Peyer's patch (tissue), 4 donors: ENCODE measurements at regions not wholly inside any gene's neighbourhood (a gene's known extent, or its start where the extent isn't known, plus 50 kb on each side); places are given as distances from the start of the nearest gene placed in this dataset.
"Not testable (repeated sequence)": the region's sequence is repeated elsewhere in the genome, so short reads cannot be mapped to it uniquely, and the experiment has no call there.

Source experiments
- DNase-seq, 3 donors: peaks; one replicate each; pipeline ENCODE4 v3.0.0-alpha.2; 2017 to 2019
- H3K27ac ChIP-seq, 4 donors: fragments of 200-600 bp; sonication (generic); one replicate each; pipeline ENCODE4 v1.5.1; 2016 to 2019
- H3K27me3 ChIP-seq, 2 donors: fragments of 200-600 bp; sonication (generic); one replicate each; pipeline ENCODE4 v1.5.1; 2019
- H3K36me3 ChIP-seq, 3 donors: fragments of 200-600 bp; sonication (generic); one replicate each; pipeline ENCODE4 v1.5.1; 2016 to 2019
- H3K4me1 ChIP-seq, 4 donors: fragments of 200-600 bp; sonication (generic); one replicate each; pipeline ENCODE4 v1.5.1; 2016 to 2019
- H3K4me3 ChIP-seq, 4 donors: fragments of 200-600 bp; sonication (generic); 1 replicate in 3 of 4; 2 replicates in 1 of 4; pipeline ENCODE4 v1.5.1; 2016 to 2019; ENCODE audit warnings: mild to moderate bottlenecking in 1 of 4
- H3K9me3 ChIP-seq, 4 donors: fragments of 200-600 bp; sonication (generic); one replicate each; pipeline ENCODE4 v1.5.1; 2016 to 2019; ENCODE audit warnings: mild to moderate bottlenecking in 1 of 4
- CTCF ChIP-seq, 6 experiments: fragments of 450-650 bp in 4 of 6; fragments of 200-600 bp in 2 of 6; sonication (generic) in 1 of 6; IDR thresholded peaks; one replicate each; pipeline ENCODE4 v1.5.1; 2017 to 2019; ENCODE audit warnings: antibody characterized with exemption in 6 of 6, mild to moderate bottlenecking in 3 of 6, moderate library complexity in 1 of 6
- POLR2A ChIP-seq, 2 donors: fragments of 450-650 bp; IDR thresholded peaks; one replicate each; pipeline ENCODE4 v1.5.1; 2017; ENCODE audit warnings: antibody characterized with exemption in 2 of 2, mild to moderate bottlenecking in 2 of 2, moderate library complexity in 2 of 2

- Histone ChIP-seq H3K4me3 (no peak overlapping the region), H3K27me3 (no peaks in the 10 kb centered on the region), H3K36me3 (no peaks in the 10 kb centered on the region), H3K4me1 (no peaks in the 10 kb centered on the region), H3K27ac (no peak overlapping the region), H3K9me3 (no peaks in the 10 kb centered on the region)
- no peak for TF ChIP-seq CTCF (IDR thresholded peaks at IDR 0.05)
- DNase-seq, result no peak
Observed at GRCh38 chr16:75862098-75862386, 135.8 kb upstream of the CPHXL start.

GRCh38 chr16:75864243-75864642 is 138.0 kb upstream of the CPHXL start:
- no peaks in the 10 kb centered on the region for H3K36me3 ChIP-seq
- TF ChIP-seq CTCF (IDR thresholded peaks at IDR 0.05) (no peak), POLR2A (IDR thresholded peaks at IDR 0.05) (no peak)

GRCh38 chr16:75865736-75866135 is 139.4 kb upstream of the CPHXL start:
- Histone ChIP-seq H3K27ac (no peak overlapping the region), H3K27me3 (no peaks in the 10 kb centered on the region), H3K4me1 (no peaks in the 10 kb centered on the region), H3K4me3 (no peak overlapping the region), H3K9me3 (no peaks in the 10 kb centered on the region), H3K36me3 (no peaks in the 10 kb centered on the region)
- no peak for DNase-seq
- TF ChIP-seq CTCF (IDR thresholded peaks at IDR 0.05), result no peak
- TF ChIP-seq POLR2A (IDR thresholded peaks at IDR 0.05), result no peak

More at GRCh38 chr16:75864243-75864642, 138.0 kb upstream of the CPHXL start:
- H3K27me3 ChIP-seq, result no peaks in the 10 kb centered on the region
- H3K4me3 ChIP-seq, result no peak overlapping the region
- H3K27ac ChIP-seq, result no peak overlapping the region
- no peaks in the 10 kb centered on the region for H3K9me3 ChIP-seq
- H3K4me1 ChIP-seq, result no peaks in the 10 kb centered on the region
- no peak for DNase-seq

GRCh38 chr16:75868636-75869632 is 142.6 kb upstream of the CPHXL start:
- no peak for DNase-seq
- no peaks in the 10 kb centered on the region for H3K36me3 ChIP-seq
- no peaks in the 10 kb centered on the region for H3K27me3 ChIP-seq
- no peaks in the 10 kb centered on the region for H3K4me1 ChIP-seq
- H3K27ac ChIP-seq, result no peak overlapping the region
- TF ChIP-seq CTCF (IDR thresholded peaks at IDR 0.05), result no peak
- no peak for TF ChIP-seq POLR2A (IDR thresholded peaks at IDR 0.05)
- no peak overlapping the region for H3K4me3 ChIP-seq
- H3K9me3 ChIP-seq, result no peaks in the 10 kb centered on the region

- not testable (repeated sequence) for H3K4me3 ChIP-seq, H3K4me1 ChIP-seq, H3K9me3 ChIP-seq, DNase-seq, H3K27ac ChIP-seq, H3K27me3 ChIP-seq, H3K36me3 ChIP-seq
Observed at GRCh38 chr16:75881280-75881679, 155.0 kb upstream of the CPHXL start.

GRCh38 chr16:75899163-75899562 is 172.9 kb upstream of the CPHXL start:
- H3K4me3 ChIP-seq, result no peak overlapping the region
- DNase-seq, result no peak
- H3K9me3 ChIP-seq, result no peaks in the 10 kb centered on the region
- TF ChIP-seq CTCF (IDR thresholded peaks at IDR 0.05) (no peak), POLR2A (IDR thresholded peaks at IDR 0.05) (no peak)
- H3K36me3 ChIP-seq, result no peaks in the 10 kb centered on the region
- no peaks in the 10 kb centered on the region for H3K4me1 ChIP-seq
- H3K27me3 ChIP-seq, result no peaks in the 10 kb centered on the region
- no peak overlapping the region for H3K27ac ChIP-seq
